ENCODE measurements at regions not wholly inside any gene's neighbourhood (a gene's known extent, or its start where the extent isn't known, plus 50 kb on each side); places are given as distances from the start of the nearest gene placed in this dataset.

GRCh38 chr20:39216195-39216594, 254.1 kb downstream of the DHX35 start:
- WGBS, 2 donors, result 93 to 94% methylated on average over 3 of the region's 3 CpGs

GRCh38 chr20:39214828-39215227, 252.7 kb downstream of the DHX35 start:
- Histone ChIP-seq H3K36me3 (no peaks in the 10 kb centered on the region), H3K4me1 (no peaks in the 10 kb centered on the region), H3K27me3 (no peaks in the 10 kb centered on the region), H3K4me3 (no peak overlapping the region), H3K27ac (no peak overlapping the region), H3K9me3 (no peaks in the 10 kb centered on the region)
- no peak for DNase-seq (ENCODE audit: low spot score in 2 of 2)
- 23 to 33% methylated on average over 2 of the region's 2 CpGs for WGBS, 2 donors
- TF ChIP-seq POLR2A (IDR thresholded peaks at IDR 0.05) (no peak), CTCF (IDR thresholded peaks at IDR 0.05) (no peak), EP300 (IDR thresholded peaks at IDR 0.05) (no peak)

More at GRCh38 chr20:39216195-39216594, 254.1 kb downstream of the DHX35 start:
- no peak for TF ChIP-seq CTCF (IDR thresholded peaks at IDR 0.05)
- no peak for TF ChIP-seq EP300 (IDR thresholded peaks at IDR 0.05)
- TF ChIP-seq POLR2A (IDR thresholded peaks at IDR 0.05), result no peak
- Histone ChIP-seq H3K4me1 (no peaks in the 10 kb centered on the region), H3K36me3 (no peaks in the 10 kb centered on the region), H3K4me3 (no peak overlapping the region), H3K27ac (no peak overlapping the region), H3K9me3 (no peaks in the 10 kb centered on the region), H3K27me3 (no peaks in the 10 kb centered on the region)
- DNase-seq (ENCODE audit: low spot score in 2 of 2), result no peak

DNA sequence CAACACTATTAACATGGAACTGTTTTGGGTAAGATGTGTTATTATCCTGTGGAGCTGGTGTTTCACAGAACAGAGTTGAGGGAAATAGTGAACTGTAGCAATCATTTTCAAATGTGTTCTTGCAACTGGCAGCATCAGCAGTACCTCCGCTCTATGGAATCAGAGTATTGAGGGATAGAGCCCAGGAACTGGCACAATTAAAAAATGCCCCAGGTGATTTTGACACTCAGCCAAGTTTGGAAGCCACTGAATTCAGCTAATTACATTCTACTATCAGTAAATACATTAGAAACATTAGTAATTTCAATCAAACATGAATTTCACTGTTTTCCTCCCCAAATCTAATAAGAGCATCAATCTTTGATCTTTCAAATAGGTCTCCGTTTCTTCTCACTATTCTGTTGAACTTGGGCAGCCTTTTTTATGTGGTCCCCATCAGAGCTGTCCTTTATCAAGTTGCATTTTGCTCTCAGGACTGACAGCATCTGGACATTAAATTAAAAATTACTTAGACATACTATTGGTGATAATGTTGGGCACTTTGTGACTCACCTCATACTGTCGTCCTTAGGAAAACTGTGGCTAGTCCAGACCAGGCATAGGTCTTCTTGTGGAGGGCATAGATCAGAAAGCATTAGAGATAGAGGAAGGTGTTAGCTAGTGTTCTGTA, 251.5 kb downstream of the DHX35 start:
- WGBS, 2 donors, result 87 to 94% methylated on average over 3 of the region's 3 CpGs

DNA sequence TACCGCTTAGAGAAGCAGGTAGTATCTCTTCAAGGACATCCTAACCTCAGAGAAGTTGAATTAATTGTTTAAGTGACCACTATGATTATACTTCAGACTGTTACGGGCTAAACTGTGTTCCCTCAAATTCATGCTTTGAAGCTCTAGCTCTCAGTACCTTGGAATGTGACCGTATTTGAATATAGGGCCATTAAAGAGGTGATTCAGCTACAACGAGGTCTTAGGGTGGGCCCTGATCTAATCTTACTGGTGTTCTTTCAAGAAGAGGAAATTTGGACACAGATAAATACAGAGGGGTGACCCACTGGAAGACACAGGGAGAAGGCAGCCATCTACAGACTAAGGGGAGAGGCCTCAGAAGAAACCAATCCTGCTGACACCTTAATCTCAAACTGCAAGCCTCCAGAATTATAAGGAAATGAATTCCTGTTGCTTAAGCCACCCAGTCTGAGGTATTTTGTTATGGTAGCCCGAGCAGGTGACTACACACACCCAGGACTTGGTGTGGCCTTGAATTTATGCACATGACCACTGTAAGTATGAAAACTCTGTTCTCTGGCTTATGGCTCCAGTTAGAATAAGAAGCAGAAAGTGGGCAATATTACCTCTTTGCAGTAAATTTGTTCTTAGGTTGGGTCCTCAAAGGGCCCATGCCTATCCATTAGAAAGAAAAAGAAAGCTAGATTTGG, 249.1 kb downstream of the DHX35 start:
- no peak for TF ChIP-seq CTCF (IDR thresholded peaks at IDR 0.05)
- no peaks in the 10 kb centered on the region for H3K4me1 ChIP-seq
- H3K4me3 ChIP-seq, result no peak overlapping the region
- H3K27ac ChIP-seq, result no peak overlapping the region
- DNase-seq (ENCODE audit: low spot score in 2 of 2), result no peak
- H3K36me3 ChIP-seq, result no peaks in the 10 kb centered on the region
- H3K9me3 ChIP-seq, result no peaks in the 10 kb centered on the region
- H3K27me3 ChIP-seq, result no peaks in the 10 kb centered on the region
- 62 to 65% methylated on average over 5 of the region's 5 CpGs for WGBS, 2 donors

More for the DNA sequence above, 251.5 kb downstream of the DHX35 start:
- H3K27me3 ChIP-seq, result no peaks in the 10 kb centered on the region
- TF ChIP-seq POLR2A (IDR thresholded peaks at IDR 0.05), result no peak
- no peak for TF ChIP-seq CTCF (IDR thresholded peaks at IDR 0.05)
- TF ChIP-seq EP300 (IDR thresholded peaks at IDR 0.05), result no peak
- no peaks in the 10 kb centered on the region for H3K36me3 ChIP-seq
- H3K9me3 ChIP-seq, result no peaks in the 10 kb centered on the region
- H3K4me1 ChIP-seq, result no peaks in the 10 kb centered on the region
- no peak overlapping the region for H3K4me3 ChIP-seq
- no peak for DNase-seq (ENCODE audit: low spot score in 2 of 2)
- H3K27ac ChIP-seq, result no peak overlapping the region

- 31 to 36% methylated on average over 11 of the region's 11 CpGs for WGBS, 2 donors
- H3K27me3 ChIP-seq, result no peaks in the 10 kb centered on the region
- no peaks in the 10 kb centered on the region for H3K4me1 ChIP-seq
- H3K27ac ChIP-seq, result no peak overlapping the region
- no peak for TF ChIP-seq CTCF (IDR thresholded peaks at IDR 0.05)
- no peak for TF ChIP-seq EP300 (IDR thresholded peaks at IDR 0.05)
- TF ChIP-seq POLR2A (IDR thresholded peaks at IDR 0.05), result no peak
- no peak overlapping the region for H3K4me3 ChIP-seq
- no peaks in the 10 kb centered on the region for H3K9me3 ChIP-seq
- DNase-seq (ENCODE audit: low spot score in 2 of 2), result no peak
- no peaks in the 10 kb centered on the region for H3K36me3 ChIP-seq
These were observed 248.3 kb downstream of the DHX35 start for GRCh38 chr20:39210341-39211036.

Measured in tibial nerve (tissue), 4 donors.